H1 (cell line): ENCODE measurements at regions not wholly inside any gene's neighbourhood (a gene's known extent, or its start where the extent isn't known, plus 50 kb on each side); places are given as distances from the start of the nearest gene placed in this dataset.

Experiments
- BRCA1 ChIP-seq: IDR thresholded peaks from 2 replicates; pipeline ENCODE4 v1.6.1; 2012; ENCODE audit warnings: low read depth, low read length, improper control_type of control experiment
- E2F6 ChIP-seq: IDR thresholded peaks from 2 replicates; pipeline ENCODE4 v1.6.1; 2012; ENCODE audit warnings: inconsistent platforms
- JUND ChIP-seq: IDR thresholded peaks from 2 replicates; pipeline ENCODE4 v1.6.1; 2011; ENCODE audit warnings: mild to moderate bottlenecking, improper control_type of control experiment, low read length
- NANOG ChIP-seq: IDR thresholded peaks from 2 replicates; pipeline ENCODE4 v1.6.1; 2011; ENCODE audit warnings: low read length, low read depth, mild to moderate bottlenecking, inconsistent platforms; ENCODE audit not compliant: insufficient read depth, poor library complexity, severe bottlenecking
- SIN3A ChIP-seq, 2 experiments: IDR thresholded peaks in 1 of 2; conservative IDR thresholded peaks in 1 of 2; 2 replicates each; pipeline ENCODE4 v1.6.1; 2011 to 2012; ENCODE audit warnings: low read length in 2 of 2, improper control_type of control experiment in 1 of 2, low read depth in 1 of 2, mild to moderate bottlenecking in 1 of 2
- TF ChIP-seq, protein P1 (sequence below), 3 experiments: IDR thresholded peaks; 1 replicate in 2 of 3; 2 replicates in 1 of 3; pipeline versions ENCODE4 v1.5.1 to v1.6.1; 2011; ENCODE audit warnings: low read length in 3 of 3, mild to moderate bottlenecking in 3 of 3, inconsistent platforms in 2 of 3, low read depth in 1 of 3, moderate library complexity in 1 of 3; ENCODE audit not compliant: insufficient read depth in 1 of 3; ENCODE audit errors: control extremely low read depth in 1 of 3

DNA sequence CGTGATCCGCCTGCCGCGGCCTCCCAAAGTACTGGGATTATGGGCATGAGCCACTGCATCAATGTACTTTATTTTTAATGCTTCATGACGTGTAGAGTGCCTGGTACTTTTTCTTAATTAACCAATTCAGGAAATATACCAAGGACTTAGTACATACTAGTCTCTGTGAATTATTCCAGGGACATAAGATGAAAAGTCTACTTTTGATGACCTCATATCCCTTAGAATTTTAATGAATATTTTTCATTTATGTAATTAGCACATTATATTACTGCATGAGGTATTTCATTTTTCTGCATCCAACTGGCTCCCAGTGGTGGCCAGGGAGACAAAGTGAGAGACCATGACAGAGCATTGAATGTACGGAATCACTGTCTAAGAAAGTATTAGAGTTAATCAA lies 577.7 kb upstream of the NOVA1 start (continued):
- TF ChIP-seq NANOG (no peak), SIN3A (conservative IDR thresholded peaks at IDR 0.05 in 1 of 2, IDR thresholded peaks at IDR 0.05 in 1 of 2; ENCODE audit: low read depth in 1 of 2, low read length in 2 of 2) (no peak), E2F6 (no peak), BRCA1 (no peak), JUND (no peak)
- TF ChIP-seq, protein P1, sequence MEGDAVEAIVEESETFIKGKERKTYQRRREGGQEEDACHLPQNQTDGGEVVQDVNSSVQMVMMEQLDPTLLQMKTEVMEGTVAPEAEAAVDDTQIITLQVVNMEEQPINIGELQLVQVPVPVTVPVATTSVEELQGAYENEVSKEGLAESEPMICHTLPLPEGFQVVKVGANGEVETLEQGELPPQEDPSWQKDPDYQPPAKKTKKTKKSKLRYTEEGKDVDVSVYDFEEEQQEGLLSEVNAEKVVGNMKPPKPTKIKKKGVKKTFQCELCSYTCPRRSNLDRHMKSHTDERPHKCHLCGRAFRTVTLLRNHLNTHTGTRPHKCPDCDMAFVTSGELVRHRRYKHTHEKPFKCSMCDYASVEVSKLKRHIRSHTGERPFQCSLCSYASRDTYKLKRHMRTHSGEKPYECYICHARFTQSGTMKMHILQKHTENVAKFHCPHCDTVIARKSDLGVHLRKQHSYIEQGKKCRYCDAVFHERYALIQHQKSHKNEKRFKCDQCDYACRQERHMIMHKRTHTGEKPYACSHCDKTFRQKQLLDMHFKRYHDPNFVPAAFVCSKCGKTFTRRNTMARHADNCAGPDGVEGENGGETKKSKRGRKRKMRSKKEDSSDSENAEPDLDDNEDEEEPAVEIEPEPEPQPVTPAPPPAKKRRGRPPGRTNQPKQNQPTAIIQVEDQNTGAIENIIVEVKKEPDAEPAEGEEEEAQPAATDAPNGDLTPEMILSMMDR (IDR thresholded peaks at IDR 0.05; ENCODE audit: control extremely low read depth in 1 of 3, insufficient read depth in 1 of 3, low read depth in 1 of 3, low read length in 3 of 3): no peak
